ENCODE measurements at regions not wholly inside any gene's neighbourhood (a gene's known extent, or its start where the extent isn't known, plus 50 kb on each side); places are given as distances from the start of the nearest gene placed in this dataset.

DNA sequence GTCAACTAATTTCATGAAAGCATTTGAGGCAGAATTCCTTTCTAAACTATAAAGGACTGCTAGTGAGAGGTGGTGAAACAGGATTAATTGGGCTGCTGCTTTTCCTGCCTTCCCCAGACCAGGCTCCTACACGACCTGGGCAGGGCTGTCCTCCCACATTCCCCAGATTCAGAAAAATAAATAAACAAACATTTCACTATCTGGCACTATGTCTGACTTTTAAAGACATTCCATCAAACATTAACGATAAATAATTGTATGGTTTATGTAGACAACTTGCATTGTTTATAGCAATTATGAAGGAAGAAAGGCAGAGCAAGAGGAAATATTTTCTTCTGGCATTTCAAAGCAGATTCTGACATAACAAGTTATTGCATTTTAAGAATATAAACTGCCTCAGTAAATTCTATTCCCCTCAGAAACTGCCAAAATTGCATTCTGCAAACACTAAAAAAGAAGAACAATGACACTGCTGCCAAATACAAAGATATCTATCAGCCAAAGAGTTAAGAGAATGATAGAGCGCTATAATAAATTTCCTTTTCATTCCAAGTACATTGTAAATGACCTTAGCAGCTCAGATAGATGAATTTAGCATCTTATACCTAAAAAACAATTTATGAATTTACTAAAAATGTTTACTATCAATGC is 214.7 kb upstream of the INTU start:
- no peak for TF ChIP-seq EZH2phosphoT487 (IDR thresholded peaks at IDR 0.05; ENCODE audit: borderline replicate concordance, low read length)
- TF ChIP-seq, protein P1, sequence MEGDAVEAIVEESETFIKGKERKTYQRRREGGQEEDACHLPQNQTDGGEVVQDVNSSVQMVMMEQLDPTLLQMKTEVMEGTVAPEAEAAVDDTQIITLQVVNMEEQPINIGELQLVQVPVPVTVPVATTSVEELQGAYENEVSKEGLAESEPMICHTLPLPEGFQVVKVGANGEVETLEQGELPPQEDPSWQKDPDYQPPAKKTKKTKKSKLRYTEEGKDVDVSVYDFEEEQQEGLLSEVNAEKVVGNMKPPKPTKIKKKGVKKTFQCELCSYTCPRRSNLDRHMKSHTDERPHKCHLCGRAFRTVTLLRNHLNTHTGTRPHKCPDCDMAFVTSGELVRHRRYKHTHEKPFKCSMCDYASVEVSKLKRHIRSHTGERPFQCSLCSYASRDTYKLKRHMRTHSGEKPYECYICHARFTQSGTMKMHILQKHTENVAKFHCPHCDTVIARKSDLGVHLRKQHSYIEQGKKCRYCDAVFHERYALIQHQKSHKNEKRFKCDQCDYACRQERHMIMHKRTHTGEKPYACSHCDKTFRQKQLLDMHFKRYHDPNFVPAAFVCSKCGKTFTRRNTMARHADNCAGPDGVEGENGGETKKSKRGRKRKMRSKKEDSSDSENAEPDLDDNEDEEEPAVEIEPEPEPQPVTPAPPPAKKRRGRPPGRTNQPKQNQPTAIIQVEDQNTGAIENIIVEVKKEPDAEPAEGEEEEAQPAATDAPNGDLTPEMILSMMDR (IDR thresholded peaks at IDR 0.05; ENCODE audit: low read depth, low read length, poor library complexity, severe bottlenecking): no peak
- H3K79me2 ChIP-seq (ENCODE audit: control insufficient read depth, low read length): no peaks in the 10 kb centered on the region
- no peaks in the 10 kb centered on the region for H3K4me1 ChIP-seq (ENCODE audit: control insufficient read depth, low read length)
- H3K27me3 ChIP-seq (ENCODE audit: control insufficient read depth, low read length): no peaks in the 10 kb centered on the region
- H3K4me2 ChIP-seq (ENCODE audit: low read length): no peak overlapping the region
- no peaks in the 10 kb centered on the region for H3F3A ChIP-seq (ENCODE audit: control insufficient read depth, insufficient read depth)
- no peaks in the 10 kb centered on the region for H3K9me2 ChIP-seq (replicated peaks; ENCODE audit: control insufficient read depth, low read length)
- H3K27ac ChIP-seq (ENCODE audit: low read depth, low read length): no peak overlapping the region
- no peaks in the 10 kb centered on the region for H4K20me1 ChIP-seq (ENCODE audit: control insufficient read depth, insufficient read depth, low read depth, low read length)
- no peak overlapping the region for H3K4me3 ChIP-seq (ENCODE audit: low read length)
- no peaks in the 10 kb centered on the region for H3K9me3 ChIP-seq (ENCODE audit: control insufficient read depth, insufficient read depth, low read length)
- no peaks in the 10 kb centered on the region for H3K36me3 ChIP-seq (ENCODE audit: control insufficient read depth, low read length)

DNA sequence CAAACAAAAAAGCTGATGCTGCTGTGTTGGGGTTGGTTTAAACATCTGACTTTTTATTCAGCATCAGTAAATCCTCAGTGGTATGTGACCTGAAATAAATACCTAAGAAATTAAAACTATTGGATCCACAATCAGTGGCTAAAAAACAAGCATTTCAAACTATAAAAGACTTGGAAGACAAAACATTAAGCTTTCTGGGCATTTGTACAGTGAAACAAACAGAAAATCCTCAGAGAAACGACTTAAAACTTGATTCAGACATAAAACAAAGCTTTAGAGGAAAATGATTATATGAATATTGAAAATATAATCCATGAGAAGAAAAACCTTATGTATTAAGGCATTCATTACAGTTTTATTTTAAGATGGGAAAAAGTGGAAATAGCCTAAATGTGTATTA is 213.3 kb upstream of the INTU start:
- Histone ChIP-seq H3K4me2 (ENCODE audit: low read length) (no peak overlapping the region), H3K27ac (ENCODE audit: low read depth, low read length) (no peak overlapping the region), H3K9me3 (ENCODE audit: control insufficient read depth, insufficient read depth, low read length) (no peaks in the 10 kb centered on the region), H3K9me2 (replicated peaks; ENCODE audit: control insufficient read depth, low read length) (no peaks in the 10 kb centered on the region), H3F3A (ENCODE audit: control insufficient read depth, insufficient read depth) (no peaks in the 10 kb centered on the region), H3K4me1 (ENCODE audit: control insufficient read depth, low read length) (no peaks in the 10 kb centered on the region), H4K20me1 (ENCODE audit: control insufficient read depth, insufficient read depth, low read depth, low read length) (no peaks in the 10 kb centered on the region), H3K27me3 (ENCODE audit: control insufficient read depth, low read length) (no peaks in the 10 kb centered on the region), H3K4me3 (ENCODE audit: low read length) (no peak overlapping the region), H3K79me2 (ENCODE audit: control insufficient read depth, low read length) (no peaks in the 10 kb centered on the region), H3K36me3 (ENCODE audit: control insufficient read depth, low read length) (no peaks in the 10 kb centered on the region)
- TF ChIP-seq EZH2phosphoT487 (IDR thresholded peaks at IDR 0.05; ENCODE audit: borderline replicate concordance, low read length): no peak
- TF ChIP-seq, protein P1 (IDR thresholded peaks at IDR 0.05; ENCODE audit: low read depth, low read length, poor library complexity, severe bottlenecking): no peak

DNA sequence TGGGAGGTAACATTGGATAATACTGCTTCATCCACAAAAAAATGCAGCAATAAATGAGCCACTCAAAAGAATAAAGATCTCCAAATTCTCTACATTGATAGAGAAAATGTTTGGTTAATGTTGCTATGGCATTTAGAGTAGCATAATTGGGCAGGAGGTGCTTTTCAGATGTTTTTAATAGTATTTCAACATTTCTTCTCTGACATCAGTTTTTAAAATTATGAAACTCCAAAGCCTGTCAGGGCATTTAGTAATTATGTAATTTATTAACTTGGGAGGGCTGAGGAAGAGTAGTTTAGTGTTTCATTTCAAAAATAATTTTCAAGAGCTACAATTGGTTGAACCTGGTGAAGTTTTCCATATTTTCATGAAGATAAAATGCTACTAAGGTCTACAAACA is 211.3 kb upstream of the INTU start:
- no peaks in the 10 kb centered on the region for H3K9me3 ChIP-seq (ENCODE audit: control insufficient read depth, insufficient read depth, low read length)
- H3F3A ChIP-seq (ENCODE audit: control insufficient read depth, insufficient read depth): no peaks in the 10 kb centered on the region
- no peaks in the 10 kb centered on the region for H3K9me2 ChIP-seq (replicated peaks; ENCODE audit: control insufficient read depth, low read length)
- no peaks in the 10 kb centered on the region for H3K79me2 ChIP-seq (ENCODE audit: control insufficient read depth, low read length)
- H3K4me2 ChIP-seq (ENCODE audit: low read length): no peak overlapping the region
- H4K20me1 ChIP-seq (ENCODE audit: control insufficient read depth, insufficient read depth, low read depth, low read length): no peaks in the 10 kb centered on the region
- no peak for TF ChIP-seq EZH2phosphoT487 (IDR thresholded peaks at IDR 0.05; ENCODE audit: borderline replicate concordance, low read length)
- H3K4me3 ChIP-seq (ENCODE audit: low read length): no peak overlapping the region
- no peak overlapping the region for H3K27ac ChIP-seq (ENCODE audit: low read depth, low read length)
- no peaks in the 10 kb centered on the region for H3K36me3 ChIP-seq (ENCODE audit: control insufficient read depth, low read length)
- H3K27me3 ChIP-seq (ENCODE audit: control insufficient read depth, low read length): no peaks in the 10 kb centered on the region
- no peaks in the 10 kb centered on the region for H3K4me1 ChIP-seq (ENCODE audit: control insufficient read depth, low read length)

DNA sequence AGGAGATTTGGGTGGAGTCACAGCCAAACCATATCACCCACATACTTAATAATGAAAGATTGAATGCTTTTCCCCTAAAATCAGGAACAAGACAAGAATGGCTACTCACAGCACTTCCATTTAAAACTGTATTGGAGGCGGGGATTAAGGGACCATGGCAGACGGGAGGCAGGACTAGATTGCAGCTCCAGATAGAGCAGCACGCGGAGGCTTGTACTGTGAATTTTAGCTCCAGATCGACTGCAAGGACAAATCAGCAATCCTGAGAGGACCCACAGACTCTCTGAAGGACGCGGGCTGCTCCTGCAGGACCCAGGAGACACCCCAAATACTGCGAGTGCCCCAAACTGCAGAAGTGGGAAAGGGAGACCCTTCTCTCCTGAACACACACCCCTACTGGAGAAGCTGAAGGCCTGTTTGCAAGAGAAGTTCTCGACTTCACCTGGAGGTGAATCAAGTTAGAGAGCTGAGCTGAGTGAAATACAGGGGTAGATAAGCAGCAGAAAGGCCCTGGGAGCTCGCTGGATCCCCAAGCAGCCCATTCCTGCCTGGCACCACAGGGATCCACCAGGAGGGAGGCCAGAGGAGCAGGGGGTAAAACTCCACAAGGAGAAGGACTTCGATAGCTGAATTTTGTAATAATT is 207.4 kb upstream of the INTU start:
- no peak for TF ChIP-seq EZH2phosphoT487 (IDR thresholded peaks at IDR 0.05; ENCODE audit: borderline replicate concordance, low read length)
- TF ChIP-seq, protein P1 (IDR thresholded peaks at IDR 0.05; ENCODE audit: low read depth, low read length, poor library complexity, severe bottlenecking): no peak
- no peak overlapping the region for H3K4me3 ChIP-seq (ENCODE audit: low read length)
- no peaks in the 10 kb centered on the region for H3K9me3 ChIP-seq (ENCODE audit: control insufficient read depth, insufficient read depth, low read length)
- no peaks in the 10 kb centered on the region for H3K27me3 ChIP-seq (ENCODE audit: control insufficient read depth, low read length)
- no peaks in the 10 kb centered on the region for H3K4me1 ChIP-seq (ENCODE audit: control insufficient read depth, low read length)
- H3F3A ChIP-seq (ENCODE audit: control insufficient read depth, insufficient read depth): no peaks in the 10 kb centered on the region
- no peak overlapping the region for H3K27ac ChIP-seq (ENCODE audit: low read depth, low read length)
- no peaks in the 10 kb centered on the region for H3K36me3 ChIP-seq (ENCODE audit: control insufficient read depth, low read length)
- no peaks in the 10 kb centered on the region for H3K79me2 ChIP-seq (ENCODE audit: control insufficient read depth, low read length)
- H3K4me2 ChIP-seq (ENCODE audit: low read length): no peak overlapping the region
- no peaks in the 10 kb centered on the region for H4K20me1 ChIP-seq (ENCODE audit: control insufficient read depth, insufficient read depth, low read depth, low read length)
- no peaks in the 10 kb centered on the region for H3K9me2 ChIP-seq (replicated peaks; ENCODE audit: control insufficient read depth, low read length)
